ENCODE measurements at regions not wholly inside any gene's neighbourhood (a gene's known extent, or its start where the extent isn't known, plus 50 kb on each side); places are given as distances from the start of the nearest gene placed in this dataset.

DNA sequence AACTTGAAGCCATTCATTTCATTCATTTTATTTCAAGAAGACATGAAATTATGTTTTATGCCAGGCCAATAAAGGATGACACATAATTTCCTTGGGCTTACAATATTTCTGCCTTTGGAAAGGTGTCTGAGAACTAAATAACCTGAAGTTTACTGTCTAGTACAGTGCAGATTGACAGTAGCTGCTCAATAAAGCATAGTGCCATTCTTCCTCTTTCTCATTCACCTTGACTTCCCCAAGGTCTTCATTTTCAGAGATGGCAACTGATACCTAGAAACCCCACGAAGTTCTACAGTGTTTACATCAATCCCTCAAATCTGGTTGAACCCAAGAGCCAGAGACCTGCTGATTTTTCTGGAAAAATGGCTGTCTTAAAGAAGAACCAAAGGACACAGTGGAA is 144.3 kb upstream of the SYN3 start:
- no peak for TF ChIP-seq CTCF (conservative IDR thresholded peaks at IDR 0.05; ENCODE audit: low read depth, low read length)
- no peak overlapping the region for H3K4me3 ChIP-seq (ENCODE audit: low read depth, low read length)
- no peak for DNase-seq (ENCODE audit: low read depth)

DNA sequence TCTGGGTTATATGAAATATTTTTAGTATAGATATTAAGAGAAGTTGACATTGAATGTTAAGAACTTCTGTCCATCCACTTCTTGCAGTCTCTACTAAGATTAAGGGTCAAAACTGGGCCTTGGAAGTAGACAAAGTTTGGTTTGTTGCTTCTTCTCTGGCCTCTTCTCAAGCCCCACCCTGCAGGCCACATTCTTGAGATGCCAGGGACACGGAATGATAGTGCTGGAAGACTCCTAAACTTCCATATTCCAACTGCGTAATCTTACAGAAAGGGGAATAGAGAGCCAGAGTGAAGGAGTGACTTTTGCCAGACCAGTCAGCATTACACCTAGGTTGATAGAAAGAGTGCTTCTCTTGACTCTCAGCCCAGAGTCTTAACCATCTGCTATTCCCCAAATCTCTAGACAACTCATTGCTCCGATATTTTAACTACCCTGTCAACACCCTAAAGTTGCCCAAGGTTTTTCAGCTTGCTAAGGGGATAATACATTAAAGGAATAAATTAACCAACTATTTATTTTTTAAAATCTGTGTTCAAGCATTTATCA is 136.4 kb upstream of the SYN3 start:
- no peak overlapping the region for H3K4me3 ChIP-seq (ENCODE audit: low read depth, low read length)
- no peak for TF ChIP-seq CTCF (conservative IDR thresholded peaks at IDR 0.05; ENCODE audit: low read depth, low read length)
- no peak for DNase-seq (ENCODE audit: low read depth)

- TF ChIP-seq CTCF (conservative IDR thresholded peaks at IDR 0.05; ENCODE audit: low read depth, low read length), result no peak
- H3K4me3 ChIP-seq (ENCODE audit: low read depth, low read length), result no peak overlapping the region
- no peak for DNase-seq (ENCODE audit: low read depth)
Measured at GRCh38 chr22:33192156-33192555, 134.0 kb upstream of the SYN3 start.

DNA sequence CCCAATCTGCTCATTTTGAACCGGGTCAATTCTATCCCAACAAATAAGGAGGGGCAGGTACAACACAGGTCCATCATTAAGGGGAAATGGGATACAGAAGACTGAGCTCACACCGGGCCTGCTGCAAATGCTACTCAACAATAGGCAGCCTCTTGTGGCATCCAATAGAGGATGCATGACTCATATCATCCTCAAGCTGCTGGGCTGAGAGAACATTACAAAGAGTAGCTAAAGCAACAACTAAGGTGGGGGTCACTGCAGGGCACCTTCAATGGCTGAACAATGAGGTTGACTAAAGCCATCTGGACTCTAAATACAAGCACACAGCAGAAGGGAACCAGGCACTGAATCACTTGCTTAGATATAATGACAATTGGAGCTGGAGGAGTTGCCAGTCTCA is 130.1 kb upstream of the SYN3 start:
- no peak for DNase-seq (ENCODE audit: low read depth)
- no peak for TF ChIP-seq CTCF (conservative IDR thresholded peaks at IDR 0.05; ENCODE audit: low read depth, low read length)
- H3K4me3 ChIP-seq (ENCODE audit: low read depth, low read length), result no peak overlapping the region

DNA sequence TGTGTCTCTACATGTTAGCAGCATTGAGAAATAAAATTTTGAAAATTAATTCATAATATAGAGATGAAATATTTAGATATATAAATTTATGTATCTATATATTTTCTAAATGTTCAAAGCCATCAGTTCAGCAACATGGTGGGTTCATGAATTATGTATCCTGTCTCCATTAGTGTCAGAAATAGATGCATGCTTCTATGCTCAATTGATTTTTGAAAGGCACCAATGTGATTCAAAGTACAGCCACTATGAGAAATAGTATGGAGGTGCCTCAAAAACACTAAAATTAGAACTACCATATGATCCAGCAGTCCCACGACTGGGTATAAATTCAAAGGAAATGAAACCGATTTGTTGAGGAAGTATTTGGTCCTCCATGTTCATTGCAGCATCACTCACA is 128.6 kb upstream of the SYN3 start:
- TF ChIP-seq CTCF (conservative IDR thresholded peaks at IDR 0.05; ENCODE audit: low read depth, low read length), result no peak
- no peak for DNase-seq (ENCODE audit: low read depth)
- no peak overlapping the region for H3K4me3 ChIP-seq (ENCODE audit: low read depth, low read length)

DNA sequence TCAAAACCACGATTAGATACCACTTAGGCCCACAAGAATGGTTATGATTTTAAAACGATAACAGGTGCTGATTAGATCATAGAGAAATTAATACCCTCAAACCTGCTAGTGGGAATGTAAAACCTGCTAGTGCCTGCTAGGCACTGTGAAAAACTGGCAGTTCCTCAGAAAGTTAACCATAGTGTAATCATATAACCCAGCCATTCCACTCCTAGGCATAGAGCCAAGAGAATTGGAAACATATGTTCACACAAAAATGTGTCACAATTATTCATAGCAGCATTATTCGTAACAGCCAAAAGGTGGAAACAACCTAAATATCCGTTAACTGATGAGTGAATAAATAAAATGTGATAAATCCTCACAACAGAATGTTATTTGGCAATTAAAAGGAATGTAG is 122.2 kb upstream of the SYN3 start:
- DNase-seq (ENCODE audit: low read depth), result no peak
- no peak overlapping the region for H3K4me3 ChIP-seq (ENCODE audit: low read depth, low read length)
- no peak for TF ChIP-seq CTCF (conservative IDR thresholded peaks at IDR 0.05; ENCODE audit: low read depth, low read length)

DNA sequence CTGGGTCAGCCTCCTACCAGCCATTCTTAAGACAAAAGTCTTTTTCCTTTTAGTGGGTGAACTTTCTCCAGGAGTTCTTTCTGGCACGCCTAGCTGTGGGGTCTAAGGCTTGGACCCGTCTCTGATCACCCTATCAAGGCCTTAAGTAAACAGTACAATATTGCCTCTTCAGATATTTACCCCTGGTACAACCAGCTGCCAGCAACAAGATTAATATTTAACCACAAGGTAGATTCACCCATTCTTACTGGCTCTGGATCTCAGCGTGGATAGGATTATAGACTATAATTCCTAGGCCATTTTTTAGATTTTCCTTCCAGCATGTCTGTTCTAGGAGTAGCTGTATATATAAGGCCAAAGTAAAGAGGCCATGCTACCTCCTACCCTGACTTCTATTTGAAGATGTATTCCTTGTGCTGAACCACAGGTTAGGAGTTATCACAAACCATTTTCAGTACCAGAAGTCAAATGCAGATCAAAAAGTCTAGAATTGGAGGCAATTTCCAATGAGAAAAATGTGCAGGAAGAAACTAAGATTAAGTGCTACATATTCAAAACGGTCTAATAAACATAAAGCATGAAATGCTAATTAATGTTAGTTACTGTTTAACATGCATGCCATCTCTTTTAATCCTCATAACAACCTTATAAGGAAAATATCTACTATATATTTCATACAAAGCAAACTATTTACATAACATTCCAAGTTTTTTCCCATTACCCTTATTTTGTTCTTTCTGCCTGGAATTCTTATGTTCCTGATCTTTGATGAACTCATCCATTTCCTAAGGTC is 110.0 kb upstream of the SYN3 start:
- no peak overlapping the region for H3K4me3 ChIP-seq (ENCODE audit: low read depth, low read length)
- no peak for TF ChIP-seq CTCF (conservative IDR thresholded peaks at IDR 0.05; ENCODE audit: low read depth, low read length)
- no peak for DNase-seq (ENCODE audit: low read depth)
